PFSK-1 (cell line): ENCODE measurements at regions not wholly inside any gene's neighbourhood (a gene's known extent, or its start where the extent isn't known, plus 50 kb on each side); places are given as distances from the start of the nearest gene placed in this dataset.

Experiments used
- FOXP2 ChIP-seq: optimal IDR thresholded peaks from 2 replicates; pipeline ENCODE3; 2011; ENCODE audit warnings: borderline replicate concordance, control low read depth, inconsistent platforms; ENCODE audit not compliant: insufficient read depth; ENCODE audit errors: extremely low read length, extremely low read depth
- POLR2AphosphoS5 ChIP-seq: IDR thresholded peaks from 2 replicates; pipeline ENCODE4 v1.6.1; 2012; ENCODE audit warnings: low read depth, mild to moderate bottlenecking, control low read depth, low read length, moderate library complexity
- REST ChIP-seq, 2 experiments: IDR thresholded peaks; 2 replicates each; pipeline versions ENCODE4 v1.6.1 to v1.8.0; 2011 to 2012; ENCODE audit warnings: low read depth in 2 of 2, low read length in 2 of 2, control low read depth in 1 of 2, inconsistent platforms in 1 of 2, mild to moderate bottlenecking in 1 of 2, moderate library complexity in 1 of 2; ENCODE audit not compliant: insufficient read depth in 1 of 2
- SIN3A ChIP-seq: IDR thresholded peaks from 2 replicates; pipeline ENCODE4 v1.6.1; 2012; ENCODE audit warnings: mild to moderate bottlenecking, low read length, moderate library complexity, borderline replicate concordance; ENCODE audit not compliant: insufficient read depth
- TAF1 ChIP-seq: IDR thresholded peaks from 2 replicates; pipeline ENCODE4 v1.6.1; 2012; ENCODE audit warnings: low read length, control low read depth, borderline replicate concordance; ENCODE audit not compliant: insufficient read depth

GRCh38 chr3:34073961-34074360 lies 275.5 kb downstream of the PDCD6IP start:
- TF ChIP-seq FOXP2 = no peak

GRCh38 chr3:34075975-34076374 lies 277.5 kb downstream of the PDCD6IP start:
- TF ChIP-seq REST (IDR thresholded peaks at IDR 0.05; ENCODE audit: insufficient read depth in 1 of 2, low read depth in 2 of 2, low read length in 2 of 2) (no peak), FOXP2 (no peak), SIN3A (no peak), POLR2AphosphoS5 (no peak), TAF1 (no peak)

GRCh38 chr3:34077417-34078195 lies 279.2 kb downstream of the PDCD6IP start:
- TF ChIP-seq SIN3A (no peak), TAF1 (no peak), REST (IDR thresholded peaks at IDR 0.05; ENCODE audit: insufficient read depth in 1 of 2, low read depth in 2 of 2, low read length in 2 of 2) (no peak), POLR2AphosphoS5 (no peak), FOXP2 (no peak)

GRCh38 chr3:34078418-34078817 lies 280.0 kb downstream of the PDCD6IP start:
- TF ChIP-seq FOXP2 (no peak), REST (IDR thresholded peaks at IDR 0.05; ENCODE audit: insufficient read depth in 1 of 2, low read depth in 2 of 2, low read length in 2 of 2) (no peak), POLR2AphosphoS5 (no peak), SIN3A (no peak), TAF1 (no peak)

- TF ChIP-seq POLR2AphosphoS5 (no peak), REST (IDR thresholded peaks at IDR 0.05; ENCODE audit: insufficient read depth in 1 of 2, low read depth in 2 of 2, low read length in 2 of 2) (no peak), SIN3A (no peak), TAF1 (no peak), FOXP2 (no peak)
These were observed 292.4 kb downstream of the PDCD6IP start for GRCh38 chr3:34090876-34091275.
